Fibroblast of lung (primary cell): ENCODE measurements at regions not wholly inside any gene's neighbourhood (a gene's known extent, or its start where the extent isn't known, plus 50 kb on each side); places are given as distances from the start of the nearest gene placed in this dataset.
"Not testable (repeated sequence)": the region's sequence is repeated elsewhere in the genome, so short reads cannot be mapped to it uniquely, and the experiment has no call there.

Experiments
- CTCF ChIP-seq, 2 donors: IDR thresholded peaks in 1 of 2; conservative IDR thresholded peaks in 1 of 2; 1 replicate in 1 of 2; 2 replicates in 1 of 2; pipeline ENCODE4 v1.5.1; 2011 to 2012; ENCODE audit warnings: low read length in 2 of 2, control low read depth in 1 of 2, inconsistent platforms in 1 of 2, low read depth in 1 of 2, mild to moderate bottlenecking in 1 of 2
- EZH2 ChIP-seq: IDR thresholded peaks from 2 replicates; pipeline ENCODE4 v1.5.1; 2012; ENCODE audit warnings: low read length, control low read depth, mild to moderate bottlenecking; ENCODE audit errors: missing control alignments

- not testable (repeated sequence) for TF ChIP-seq CTCF (conservative IDR thresholded peaks at IDR 0.05 in 1 of 2, IDR thresholded peaks at IDR 0.05 in 1 of 2; ENCODE audit: low read depth in 1 of 2, low read length in 2 of 2); EZH2
Observed at GRCh38 chrY:12504028-12504427, 197.0 kb upstream of the USP9Y start.
